Transverse colon (tissue), 3 donors: ENCODE measurements at regions not wholly inside any gene's neighbourhood (a gene's known extent, or its start where the extent isn't known, plus 50 kb on each side); places are given as distances from the start of the nearest gene placed in this dataset.

Experiments
- CTCF ChIP-seq, 5 experiments: fragments of 200-600 bp in 3 of 5; fragments of 450-650 bp in 2 of 5; sonication (generic) in 3 of 5; IDR thresholded peaks; 1 replicate in 2 of 5; 2 replicates in 3 of 5; pipeline ENCODE4 v1.5.1; 2016 to 2017; ENCODE audit warnings: antibody characterized with exemption in 5 of 5, inconsistent platforms in 3 of 5, mild to moderate bottlenecking in 2 of 5, moderate library complexity in 1 of 5
- POLR2A ChIP-seq: fragments of 450-650 bp; IDR thresholded peaks from one replicate; pipeline ENCODE4 v1.6.1; 2016; ENCODE audit warnings: antibody characterized with exemption, mild to moderate bottlenecking, moderate library complexity

DNA sequence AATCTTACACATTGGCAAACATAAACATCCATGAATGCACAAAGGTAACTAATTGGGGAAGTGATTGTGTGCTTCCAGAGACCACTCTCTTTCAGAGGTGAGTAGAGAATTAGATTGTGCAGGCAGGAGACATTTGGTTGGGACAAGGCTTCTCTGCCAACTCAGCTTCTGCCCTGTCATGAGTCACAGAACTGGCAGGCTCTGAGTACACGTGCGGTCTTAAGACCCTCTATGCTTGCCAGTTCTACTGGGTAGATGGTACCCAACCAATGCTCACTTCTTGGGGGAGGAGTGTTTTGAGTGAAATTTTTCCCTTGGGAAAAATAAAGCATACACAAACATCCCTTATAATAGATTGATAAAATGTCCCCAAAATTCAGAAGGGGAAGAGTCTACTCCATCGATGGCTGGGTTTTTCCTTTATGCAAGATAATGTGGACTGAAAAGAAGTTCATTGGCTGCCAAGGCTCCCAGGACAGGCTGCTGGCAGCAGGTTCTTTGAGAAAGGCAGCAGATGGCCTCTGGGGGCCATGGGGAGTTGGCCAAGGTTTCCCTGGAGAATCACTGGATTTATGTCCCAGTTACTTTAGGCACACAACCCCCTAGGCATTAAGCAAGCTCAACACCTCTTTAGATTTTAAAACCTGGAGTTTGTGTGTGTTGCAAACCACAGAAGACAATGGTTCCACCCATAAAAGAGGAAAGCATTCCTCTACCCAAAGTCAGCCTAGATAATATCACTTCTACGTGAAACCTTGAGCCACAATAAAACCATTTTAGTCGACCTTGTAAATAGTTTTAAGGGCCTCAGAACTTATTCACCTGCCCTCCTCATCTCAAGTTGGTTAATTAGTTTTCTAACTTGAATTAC is 417.0 kb downstream of the TXNL1 start:
- no peak for TF ChIP-seq CTCF (IDR thresholded peaks at IDR 0.05)
- no peak for TF ChIP-seq POLR2A
